Tibial artery (tissue), 4 donors: ENCODE measurements at regions not wholly inside any gene's neighbourhood (a gene's known extent, or its start where the extent isn't known, plus 50 kb on each side); places are given as distances from the start of the nearest gene placed in this dataset.

Experiments
- DNase-seq, 2 donors: peaks; one replicate each; pipeline ENCODE4 v3.0.0-alpha.2; 2019
- H3K27ac ChIP-seq, 2 donors: fragments of 200-600 bp; sonication (generic) in 1 of 2; 1 replicate in 1 of 2; 2 replicates in 1 of 2; pipeline ENCODE4 v1.5.1; 2018 to 2019; ENCODE audit warnings: mild to moderate bottlenecking in 1 of 2
- H3K27me3 ChIP-seq, 2 donors: fragments of 200-600 bp; sonication (generic) in 1 of 2; one replicate each; pipeline versions ENCODE4 v1.5.1 to v1.6.0; 2016 to 2019
- H3K36me3 ChIP-seq, 3 donors: fragments of 200-600 bp; sonication (generic) in 2 of 3; one replicate each; pipeline ENCODE4 v1.5.1; 2016 to 2019; ENCODE audit warnings: mild to moderate bottlenecking in 2 of 3
- H3K4me1 ChIP-seq, 4 donors: fragments of 200-600 bp; sonication (generic) in 2 of 4; 1 replicate in 3 of 4; 2 replicates in 1 of 4; pipeline ENCODE4 v1.5.1; 2016 to 2019
- H3K4me3 ChIP-seq, 2 donors: fragments of 200-600 bp; sonication (generic) in 1 of 2; 1 replicate in 1 of 2; 2 replicates in 1 of 2; pipeline ENCODE4 v1.5.1; 2018 to 2019; ENCODE audit warnings: mild to moderate bottlenecking in 2 of 2
- H3K9me3 ChIP-seq, 3 donors: fragments of 200-600 bp; sonication (generic) in 1 of 3; one replicate each; pipeline ENCODE4 v1.5.1; 2016 to 2019
- CTCF ChIP-seq, 2 experiments: fragments of 200-600 bp in 1 of 2; fragments of 450-650 bp in 1 of 2; IDR thresholded peaks; one replicate each; pipeline ENCODE4 v1.5.1; 2017 to 2019; ENCODE audit warnings: antibody characterized with exemption in 2 of 2, mild to moderate bottlenecking in 1 of 2, moderate library complexity in 1 of 2
- intact Hi-C: fragments of 100-400 bp; cut with DNase I; formaldehyde crosslinking; loops from one replicate; pipeline ENCODE4 v1.15.0; 2023; ENCODE audit warnings: low total_unique reads

- Histone ChIP-seq H3K4me3 (no peak overlapping the region), H3K9me3 (no peaks in the 10 kb centered on the region), H3K27ac (no peak overlapping the region), H3K27me3 (peaks cover 0 to 2% of the 10 kb centered on the region in 2 donors), H3K36me3 (no peaks in the 10 kb centered on the region), H3K4me1 (peaks cover 0 to 5% (median 0%) of the 10 kb centered on the region in 4 donors)
- intact Hi-C loops: no loop called here
- peak in 1 of 2 donors; percentile 11 for DNase-seq
- TF ChIP-seq CTCF (IDR thresholded peaks at IDR 0.05): no peak
Observed at GRCh38 chr17:34757106-34757505, 177.7 kb downstream of the TMEM132E start.

DNA sequence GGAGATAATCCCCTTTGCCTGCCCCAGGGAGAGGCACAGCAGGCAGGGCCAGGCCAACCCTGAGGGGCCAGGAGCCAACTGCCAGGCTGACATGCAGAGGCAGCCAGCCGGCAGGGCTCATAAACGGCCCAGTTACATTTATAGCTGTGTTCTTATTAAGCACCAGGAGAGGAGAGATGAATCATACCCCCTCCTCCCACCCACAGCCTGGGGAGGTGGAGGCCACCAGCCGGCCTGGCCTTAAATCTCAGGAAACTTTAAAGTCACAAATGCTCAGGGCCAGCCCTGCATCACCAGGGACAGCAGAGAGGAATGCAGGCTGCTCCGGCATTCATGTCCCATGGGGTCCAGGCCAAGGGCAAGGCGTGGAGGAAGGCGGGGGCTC lies 177.2 kb downstream of the TMEM132E start:
- no peak for TF ChIP-seq CTCF (IDR thresholded peaks at IDR 0.05)
- Histone ChIP-seq H3K4me3 (no peak overlapping the region), H3K27me3 (peaks cover 0 to 2% of the 10 kb centered on the region in 2 donors), H3K4me1 (peaks cover 0 to 5% (median 0%) of the 10 kb centered on the region in 4 donors), H3K27ac (no peak overlapping the region), H3K9me3 (no peaks in the 10 kb centered on the region), H3K36me3 (no peaks in the 10 kb centered on the region)
- DNase-seq: no peak
- intact Hi-C loops: no loop called here

- Histone ChIP-seq H3K4me1 (peaks cover 0 to 5% (median 0%) of the 10 kb centered on the region in 4 donors), H3K27me3 (peaks cover 0 to 2% of the 10 kb centered on the region in 2 donors), H3K4me3 (no peak overlapping the region), H3K36me3 (no peaks in the 10 kb centered on the region), H3K9me3 (no peaks in the 10 kb centered on the region), H3K27ac (no peak overlapping the region)
- intact Hi-C loops: no loop called here
- TF ChIP-seq CTCF (IDR thresholded peaks at IDR 0.05): no peak
- DNase-seq: no peak
Observed at GRCh38 chr17:34755981-34756636, 176.7 kb downstream of the TMEM132E start.

GRCh38 chr17:34755371-34755770 lies 176.0 kb downstream of the TMEM132E start:
- H3K4me3 ChIP-seq: no peak overlapping the region
- no peaks in the 10 kb centered on the region for H3K36me3 ChIP-seq
- H3K4me1 ChIP-seq: peaks cover 0 to 5% (median 0%) of the 10 kb centered on the region in 4 donors
- DNase-seq: no peak
- peaks cover 0 to 2% of the 10 kb centered on the region in 2 donors for H3K27me3 ChIP-seq
- no peak for TF ChIP-seq CTCF (IDR thresholded peaks at IDR 0.05)
- H3K27ac ChIP-seq: no peak overlapping the region
- H3K9me3 ChIP-seq: no peaks in the 10 kb centered on the region
- intact Hi-C loops: no loop called here

DNA sequence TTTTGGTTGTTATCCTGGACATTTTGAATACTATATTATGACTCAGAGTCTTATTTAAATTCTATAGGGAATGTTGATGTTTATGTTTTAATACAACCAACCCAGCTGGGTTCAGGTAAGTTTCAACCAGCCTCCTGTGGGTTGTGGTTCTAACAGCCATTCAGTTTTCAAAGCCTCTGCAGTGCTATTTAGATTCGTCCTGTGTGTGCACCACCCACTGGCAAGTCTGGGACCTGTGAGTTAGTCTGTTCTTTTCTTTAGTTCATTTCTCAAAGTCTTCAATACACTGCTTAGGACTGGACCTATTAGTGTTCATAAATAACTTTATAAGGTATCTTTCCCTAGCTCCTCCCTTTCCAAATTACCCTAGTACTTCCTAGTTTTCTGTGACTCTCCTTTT lies 170.6 kb downstream of the TMEM132E start:
- H3K9me3 ChIP-seq: peaks cover 0 to 4% (median 0%) of the 10 kb centered on the region in 3 donors
- H3K4me3 ChIP-seq: no peak overlapping the region
- intact Hi-C loops: no loop called here
- no peak overlapping the region for H3K27ac ChIP-seq
- TF ChIP-seq CTCF (IDR thresholded peaks at IDR 0.05): no peak
- H3K27me3 ChIP-seq: no peaks in the 10 kb centered on the region
- H3K4me1 ChIP-seq: no peaks in the 10 kb centered on the region
- DNase-seq: no peak
- H3K36me3 ChIP-seq: no peaks in the 10 kb centered on the region
